ENCODE measurements at regions not wholly inside any gene's neighbourhood (a gene's known extent, or its start where the extent isn't known, plus 50 kb on each side); places are given as distances from the start of the nearest gene placed in this dataset.
"Not testable (repeated sequence)": the region's sequence is repeated elsewhere in the genome, so short reads cannot be mapped to it uniquely, and the experiment has no call there.

- DNase-seq, result no peak
Measured at GRCh38 chr4:71081192-71081591, 87.7 kb downstream of the DCK start.

GRCh38 chr4:71093745-71094144, 100.3 kb downstream of the DCK start:
- no peak for DNase-seq

GRCh38 chr4:71094201-71094600, 100.8 kb downstream of the DCK start:
- DNase-seq, result no peak

GRCh38 chr4:71095141-71095540, 101.7 kb downstream of the DCK start:
- DNase-seq, result no peak

GRCh38 chr4:71095545-71095944, 102.1 kb downstream of the DCK start:
- DNase-seq, result no peak

GRCh38 chr4:71107726-71108125, 114.3 kb downstream of the DCK start:
- DNase-seq, result no peak

- DNase-seq, result no peak
Measured at GRCh38 chr4:71110499-71110898, 117.0 kb downstream of the DCK start.

GRCh38 chr4:71111133-71111532, 117.7 kb downstream of the DCK start:
- DNase-seq, result not testable (repeated sequence)

- DNase-seq, result no peak
Measured at GRCh38 chr4:71113294-71113693, 119.8 kb downstream of the DCK start.

GRCh38 chr4:71120831-71121524, 127.5 kb downstream of the DCK start:
- no peak for DNase-seq

- no peak for DNase-seq
Measured at GRCh38 chr4:71123951-71124350, 130.5 kb downstream of the DCK start.

- DNase-seq, result no peak
Measured at GRCh38 chr4:71125137-71125536, 131.7 kb downstream of the DCK start.

- DNase-seq, result no peak
Measured at GRCh38 chr4:71126719-71127118, 133.3 kb downstream of the DCK start.

GRCh38 chr4:71130827-71131603, 137.6 kb downstream of the DCK start:
- no peak for DNase-seq

- no peak for DNase-seq
Measured at GRCh38 chr4:71132486-71132885, 139.0 kb downstream of the DCK start.

GRCh38 chr4:71133491-71133890, 140.0 kb downstream of the DCK start:
- no peak for DNase-seq

GRCh38 chr4:71136071-71136470, 142.6 kb downstream of the DCK start:
- DNase-seq, result no peak

GRCh38 chr4:71138007-71138615, 144.7 kb downstream of the DCK start:
- DNase-seq, result no peak

- no peak for DNase-seq
Measured at GRCh38 chr4:71140563-71140962, 147.1 kb downstream of the DCK start.

- DNase-seq, result no peak
Measured at GRCh38 chr4:71141125-71141524, 147.7 kb downstream of the DCK start.

- no peak for DNase-seq
Measured at GRCh38 chr4:71147261-71147660, 153.8 kb downstream of the DCK start.

GRCh38 chr4:71148545-71148944, 155.1 kb downstream of the DCK start:
- DNase-seq, result no peak

GRCh38 chr4:71151054-71151453, 157.6 kb downstream of the DCK start:
- no peak for DNase-seq

GRCh38 chr4:71156616-71157015, 163.2 kb downstream of the DCK start:
- no peak for DNase-seq
